ENCODE measurements at regions not wholly inside any gene's neighbourhood (a gene's known extent, or its start where the extent isn't known, plus 50 kb on each side); places are given as distances from the start of the nearest gene placed in this dataset.

DNA sequence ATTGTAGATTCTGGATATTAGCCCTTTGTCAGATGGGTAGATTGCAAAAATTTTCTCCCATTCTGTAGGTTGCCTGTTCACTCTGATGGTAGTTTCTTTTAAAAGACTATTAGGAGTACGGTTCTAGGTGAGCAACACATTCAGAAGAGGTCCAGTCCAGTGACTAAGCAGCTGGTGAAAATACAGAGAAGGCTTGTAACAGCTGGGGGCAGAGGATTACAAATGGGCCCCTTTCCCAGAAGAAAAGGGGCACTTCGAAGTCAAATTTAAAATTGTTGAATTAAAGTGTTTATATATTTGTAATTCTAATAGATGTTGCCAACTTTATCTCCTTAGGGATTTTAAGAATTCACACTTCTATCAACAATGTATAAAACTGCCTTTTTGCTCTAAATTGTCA is 720.5 kb downstream of the TLE4 start:
- ChIA-PET POLR2A (no interaction called here), CTCF (no interaction called here)
- DNase-seq (no peak), ATAC-seq (no peak)
- no peaks in the 10 kb centered on the region for H3K27me3 Mint-ChIP-seq
- H3K4me3 Mint-ChIP-seq, result no peak overlapping the region
- Histone ChIP-seq H3K4me3 (ENCODE audit: low read length) (no peak overlapping the region), H3K27me3 (ENCODE audit: control insufficient read depth in 2 of 2, insufficient read depth in 2 of 2, low read length in 2 of 2) (no peaks in the 10 kb centered on the region), H3K4me1 (ENCODE audit: control insufficient read depth in 2 of 2, insufficient read depth in 2 of 2, low read length in 2 of 2) (no peaks in the 10 kb centered on the region), H3K36me3 (ENCODE audit: control insufficient read depth in 2 of 3, insufficient read depth in 3 of 3, low read length in 3 of 3) (no peaks in the 10 kb centered on the region), H3K9me3 (ENCODE audit: control insufficient read depth in 2 of 3, low read length in 3 of 3) (no peaks in the 10 kb centered on the region), H3K27ac (ENCODE audit: low read depth, low read length) (no peak overlapping the region)
- H3K27ac Mint-ChIP-seq, result no peak overlapping the region
- no peaks in the 10 kb centered on the region for H3K4me1 Mint-ChIP-seq
- H3K9me3 Mint-ChIP-seq, result peaks cover 0 to 9% (median 2%) of the 10 kb centered on the region in 11 donors
- no peaks in the 10 kb centered on the region for H3K36me3 Mint-ChIP-seq
- intact Hi-C loops (cut with micrococcal nuclease), result no loop called here

- CTCF ChIA-PET, result interaction anchor here (0.7 kb wide), 1 partner anchor 174 kb away, joined by 4 read pairs; no protein-coding TSS in a partner anchor
Observed at GRCh38 chr9:80285326-80285725, 713.6 kb downstream of the TLE4 start.

DNA sequence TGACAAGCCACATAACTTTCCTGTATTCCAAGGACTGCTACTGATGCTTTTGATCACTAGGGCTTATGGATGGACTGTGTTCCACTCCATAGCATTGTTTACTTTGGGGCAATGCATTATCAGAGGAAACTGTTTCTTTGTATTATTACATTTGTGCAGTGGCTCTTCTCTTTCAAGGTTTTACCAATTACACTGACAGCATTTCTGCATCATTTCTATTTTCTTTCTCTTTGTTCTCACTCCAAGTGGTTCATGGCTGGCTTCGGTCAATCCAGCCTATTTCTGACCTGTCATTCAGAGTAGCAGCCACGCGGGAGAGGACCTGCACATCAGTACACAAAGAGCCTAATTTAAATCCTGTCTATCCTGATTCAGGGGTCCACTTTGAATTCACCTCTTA is 711.0 kb downstream of the TLE4 start:
- H3K9me3 ChIP-seq (ENCODE audit: control insufficient read depth in 2 of 3, low read length in 3 of 3), result no peaks in the 10 kb centered on the region
- CTCF ChIA-PET, result no interaction called here
- H3K27me3 ChIP-seq (ENCODE audit: control insufficient read depth in 2 of 2, insufficient read depth in 2 of 2, low read length in 2 of 2), result no peaks in the 10 kb centered on the region
- H3K36me3 ChIP-seq (ENCODE audit: control insufficient read depth in 2 of 3, insufficient read depth in 3 of 3, low read length in 3 of 3), result no peaks in the 10 kb centered on the region
- H3K36me3 Mint-ChIP-seq, result no peaks in the 10 kb centered on the region
- no peak overlapping the region for H3K4me3 ChIP-seq (ENCODE audit: low read length)
- POLR2A ChIA-PET, result no interaction called here
- H3K27ac Mint-ChIP-seq, result no peak overlapping the region
- H3K4me3 Mint-ChIP-seq, result no peak overlapping the region
- peaks cover 0 to 3% (median 0%) of the 10 kb centered on the region in 5 donors for H3K27me3 Mint-ChIP-seq
- intact Hi-C loops (cut with micrococcal nuclease), result no loop called here
- peaks cover 0 to 6% (median 1%) of the 10 kb centered on the region in 11 donors for H3K9me3 Mint-ChIP-seq
- DNase-seq (no peak), ATAC-seq (no peak)
- no peak overlapping the region for H3K27ac ChIP-seq (ENCODE audit: low read depth, low read length)
- no peaks in the 10 kb centered on the region for H3K4me1 ChIP-seq (ENCODE audit: control insufficient read depth in 2 of 2, insufficient read depth in 2 of 2, low read length in 2 of 2)
- no peaks in the 10 kb centered on the region for H3K4me1 Mint-ChIP-seq

More at GRCh38 chr9:80285326-80285725, 713.6 kb downstream of the TLE4 start:
- Histone ChIP-seq H3K27me3 (ENCODE audit: control insufficient read depth in 2 of 2, insufficient read depth in 2 of 2, low read length in 2 of 2) (no peaks in the 10 kb centered on the region), H3K36me3 (ENCODE audit: control insufficient read depth in 2 of 3, insufficient read depth in 3 of 3, low read length in 3 of 3) (no peaks in the 10 kb centered on the region), H3K27ac (ENCODE audit: low read depth, low read length) (no peak overlapping the region), H3K4me3 (ENCODE audit: low read length) (no peak overlapping the region), H3K9me3 (ENCODE audit: control insufficient read depth in 2 of 3, low read length in 3 of 3) (no peaks in the 10 kb centered on the region), H3K4me1 (ENCODE audit: control insufficient read depth in 2 of 2, insufficient read depth in 2 of 2, low read length in 2 of 2) (no peaks in the 10 kb centered on the region)
- POLR2A ChIA-PET, result no interaction called here
- no peaks in the 10 kb centered on the region for H3K4me1 Mint-ChIP-seq
- ATAC-seq, result no peak
- intact Hi-C loops (cut with micrococcal nuclease), result no loop called here
- H3K4me3 Mint-ChIP-seq, result no peak overlapping the region
- no peaks in the 10 kb centered on the region for H3K36me3 Mint-ChIP-seq
- H3K27me3 Mint-ChIP-seq, result no peaks in the 10 kb centered on the region
- H3K27ac Mint-ChIP-seq, result no peak overlapping the region
- DNase-seq, result no peak
- peaks cover 0 to 7% (median 2%) of the 10 kb centered on the region in 11 donors for H3K9me3 Mint-ChIP-seq

GRCh38 chr9:80259079-80259478 is 687.3 kb downstream of the TLE4 start:
- no peaks in the 10 kb centered on the region for H3K36me3 Mint-ChIP-seq
- no peak overlapping the region for H3K4me3 ChIP-seq (ENCODE audit: low read length)
- ChIA-PET CTCF (no interaction called here), POLR2A (no interaction called here)
- H3K9me3 ChIP-seq (ENCODE audit: control insufficient read depth in 2 of 3, low read length in 3 of 3), result peaks cover 0 to 5% (median 4%) of the 10 kb centered on the region in 3 experiments
- no peaks in the 10 kb centered on the region for H3K36me3 ChIP-seq (ENCODE audit: control insufficient read depth in 2 of 3, insufficient read depth in 3 of 3, low read length in 3 of 3)
- no peaks in the 10 kb centered on the region for H3K4me1 ChIP-seq (ENCODE audit: control insufficient read depth in 2 of 2, insufficient read depth in 2 of 2, low read length in 2 of 2)
- ATAC-seq (no peak), DNase-seq (no peak)
- peaks cover 0 to 5% (median 0%) of the 10 kb centered on the region in 5 donors for H3K27me3 Mint-ChIP-seq
- no peak overlapping the region for H3K27ac ChIP-seq (ENCODE audit: low read depth, low read length)
- intact Hi-C loops (cut with micrococcal nuclease), result no loop called here
- H3K27ac Mint-ChIP-seq, result no peak overlapping the region
- no peaks in the 10 kb centered on the region for H3K4me1 Mint-ChIP-seq
- H3K9me3 Mint-ChIP-seq, result peaks cover 8 to 44% (median 17%) of the 10 kb centered on the region in 11 donors
- H3K4me3 Mint-ChIP-seq, result no peak overlapping the region
- H3K27me3 ChIP-seq (ENCODE audit: control insufficient read depth in 2 of 2, insufficient read depth in 2 of 2, low read length in 2 of 2), result no peaks in the 10 kb centered on the region

- Mint-ChIP-seq H3K27me3 (no peaks in the 10 kb centered on the region), H3K27ac (no peak overlapping the region), H3K36me3 (no peaks in the 10 kb centered on the region), H3K4me1 (no peaks in the 10 kb centered on the region), H3K9me3 (peaks cover 0 to 17% (median 6%) of the 10 kb centered on the region in 11 donors), H3K4me3 (no peak overlapping the region)
- ATAC-seq, result no peak
- H3K9me3 ChIP-seq (ENCODE audit: control insufficient read depth in 2 of 3, low read length in 3 of 3), result no peaks in the 10 kb centered on the region
- POLR2A ChIA-PET, result no interaction called here
- intact Hi-C loops (cut with micrococcal nuclease), result no loop called here
- H3K27ac ChIP-seq (ENCODE audit: low read depth, low read length), result no peak overlapping the region
- no peaks in the 10 kb centered on the region for H3K27me3 ChIP-seq (ENCODE audit: control insufficient read depth in 2 of 2, insufficient read depth in 2 of 2, low read length in 2 of 2)
- H3K36me3 ChIP-seq (ENCODE audit: control insufficient read depth in 2 of 3, insufficient read depth in 3 of 3, low read length in 3 of 3), result no peaks in the 10 kb centered on the region
- no peak for DNase-seq
- no peaks in the 10 kb centered on the region for H3K4me1 ChIP-seq (ENCODE audit: control insufficient read depth in 2 of 2, insufficient read depth in 2 of 2, low read length in 2 of 2)
- no peak overlapping the region for H3K4me3 ChIP-seq (ENCODE audit: low read length)
- CTCF ChIA-PET, result no interaction called here
Observed at GRCh38 chr9:80251778-80252177, 680.0 kb downstream of the TLE4 start.

- CTCF ChIA-PET, result no interaction called here
- Histone ChIP-seq H3K36me3 (ENCODE audit: control insufficient read depth in 2 of 3, insufficient read depth in 3 of 3, low read length in 3 of 3) (no peaks in the 10 kb centered on the region), H3K27me3 (ENCODE audit: control insufficient read depth in 2 of 2, insufficient read depth in 2 of 2, low read length in 2 of 2) (no peaks in the 10 kb centered on the region), H3K27ac (ENCODE audit: low read depth, low read length) (no peak overlapping the region), H3K9me3 (ENCODE audit: control insufficient read depth in 2 of 3, low read length in 3 of 3) (no peaks in the 10 kb centered on the region), H3K4me1 (ENCODE audit: control insufficient read depth in 2 of 2, insufficient read depth in 2 of 2, low read length in 2 of 2) (no peaks in the 10 kb centered on the region), H3K4me3 (ENCODE audit: low read length) (no peak overlapping the region)
- H3K27me3 Mint-ChIP-seq, result no peaks in the 10 kb centered on the region
- H3K27ac Mint-ChIP-seq, result no peak overlapping the region
- POLR2A ChIA-PET, result no interaction called here
- no peak for ATAC-seq
- H3K4me1 Mint-ChIP-seq, result no peaks in the 10 kb centered on the region
- H3K4me3 Mint-ChIP-seq, result no peak overlapping the region
- DNase-seq, result no peak
- peaks cover 0 to 9% (median 2%) of the 10 kb centered on the region in 11 donors for H3K9me3 Mint-ChIP-seq
- H3K36me3 Mint-ChIP-seq, result no peaks in the 10 kb centered on the region
- intact Hi-C loops (cut with micrococcal nuclease), result no loop called here
Observed at GRCh38 chr9:80242022-80242421, 670.3 kb downstream of the TLE4 start.

- Mint-ChIP-seq H3K27ac (no peak overlapping the region), H3K36me3 (no peaks in the 10 kb centered on the region), H3K27me3 (peaks cover 0 to 13% (median 0%) of the 10 kb centered on the region in 5 donors), H3K4me1 (no peaks in the 10 kb centered on the region), H3K9me3 (peaks cover 0 to 25% (median 5%) of the 10 kb centered on the region in 11 donors), H3K4me3 (no peak overlapping the region)
- Histone ChIP-seq H3K4me1 (ENCODE audit: control insufficient read depth in 2 of 2, insufficient read depth in 2 of 2, low read length in 2 of 2) (no peaks in the 10 kb centered on the region), H3K4me3 (ENCODE audit: low read length) (no peak overlapping the region), H3K27ac (ENCODE audit: low read depth, low read length) (no peak overlapping the region), H3K9me3 (ENCODE audit: control insufficient read depth in 2 of 3, low read length in 3 of 3) (no peaks in the 10 kb centered on the region), H3K27me3 (ENCODE audit: control insufficient read depth in 2 of 2, insufficient read depth in 2 of 2, low read length in 2 of 2) (no peaks in the 10 kb centered on the region), H3K36me3 (ENCODE audit: control insufficient read depth in 2 of 3, insufficient read depth in 3 of 3, low read length in 3 of 3) (no peaks in the 10 kb centered on the region)
- POLR2A ChIA-PET, result no interaction called here
- CTCF ChIA-PET, result no interaction called here
- ATAC-seq (no peak), DNase-seq (no peak)
- intact Hi-C loops (cut with micrococcal nuclease), result no loop called here
Observed at GRCh38 chr9:80235752-80236151, 664.0 kb downstream of the TLE4 start.

Data from naive thymus-derived CD4-positive, alpha-beta T cell (primary cell).